Right atrium auricular region (tissue), 2 donors: ENCODE measurements at regions not wholly inside any gene's neighbourhood (a gene's known extent, or its start where the extent isn't known, plus 50 kb on each side); places are given as distances from the start of the nearest gene placed in this dataset.
A peak's percentile ranks its signal among the peaks of the same experiment; 100 is the strongest.

Experiments used
- DNase-seq: peaks from one replicate; pipeline ENCODE4 v3.0.0-alpha.2; 2019; ENCODE audit warnings: low spot score
- H3K27ac ChIP-seq, 2 donors: fragments of 200-600 bp; sonication (generic); 1 replicate in 1 of 2; 2 replicates in 1 of 2; pipeline ENCODE4 v1.5.1; 2016 to 2019
- H3K27me3 ChIP-seq, 2 donors: fragments of 200-600 bp; sonication (generic); one replicate each; pipeline versions ENCODE4 v1.5.1 to v1.6.0; 2017 to 2019
- H3K36me3 ChIP-seq: fragments of 200-600 bp; sonication (generic); one replicate; pipeline ENCODE4 v1.5.1; 2016
- H3K4me1 ChIP-seq, 2 donors: fragments of 200-600 bp; sonication (generic); one replicate each; pipeline versions ENCODE4 v1.5.1 to v1.6.0; 2017 to 2019
- H3K4me3 ChIP-seq, 2 donors: fragments of 200-600 bp; sonication (generic); 1 replicate in 1 of 2; 2 replicates in 1 of 2; pipeline ENCODE4 v1.5.1; 2017 to 2019; ENCODE audit warnings: mild to moderate bottlenecking in 1 of 2, moderate library complexity in 1 of 2
- H3K9me3 ChIP-seq, 2 donors: fragments of 200-600 bp; sonication (generic); one replicate each; pipeline ENCODE4 v1.5.1; 2019
- TF ChIP-seq, protein P1 (sequence below), 2 donors: fragments of 200-600 bp; sonication (generic); IDR thresholded peaks; one replicate each; pipeline ENCODE4 v1.5.1; 2019; ENCODE audit warnings: antibody characterized with exemption in 2 of 2

DNA sequence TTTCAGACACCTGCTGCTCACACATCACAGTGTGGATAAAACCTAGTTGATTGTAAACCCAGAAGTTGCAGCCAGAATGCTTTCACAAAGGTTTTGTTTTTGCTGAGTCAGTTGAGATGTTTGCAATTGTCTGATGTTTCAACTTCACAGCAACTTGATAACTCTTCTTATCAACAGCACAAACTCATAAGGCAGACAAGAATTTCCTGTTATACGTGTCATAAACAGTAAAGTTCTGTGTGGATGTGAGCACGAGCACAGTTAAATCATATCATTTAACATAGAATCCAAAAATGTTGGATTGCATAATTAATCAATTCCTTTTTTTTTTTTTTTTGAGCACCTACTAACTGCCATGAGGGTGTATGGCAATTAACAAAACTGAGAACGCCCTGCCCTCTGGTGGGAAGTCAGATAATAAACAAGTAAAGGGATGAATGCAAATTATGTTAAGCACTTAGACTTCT, 512.2 kb downstream of the PDHA2 start:
- no peak overlapping the region for H3K4me3 ChIP-seq
- no peak for DNase-seq
- no peaks in the 10 kb centered on the region for H3K9me3 ChIP-seq
- no peaks in the 10 kb centered on the region for H3K4me1 ChIP-seq
- TF ChIP-seq, protein P1, sequence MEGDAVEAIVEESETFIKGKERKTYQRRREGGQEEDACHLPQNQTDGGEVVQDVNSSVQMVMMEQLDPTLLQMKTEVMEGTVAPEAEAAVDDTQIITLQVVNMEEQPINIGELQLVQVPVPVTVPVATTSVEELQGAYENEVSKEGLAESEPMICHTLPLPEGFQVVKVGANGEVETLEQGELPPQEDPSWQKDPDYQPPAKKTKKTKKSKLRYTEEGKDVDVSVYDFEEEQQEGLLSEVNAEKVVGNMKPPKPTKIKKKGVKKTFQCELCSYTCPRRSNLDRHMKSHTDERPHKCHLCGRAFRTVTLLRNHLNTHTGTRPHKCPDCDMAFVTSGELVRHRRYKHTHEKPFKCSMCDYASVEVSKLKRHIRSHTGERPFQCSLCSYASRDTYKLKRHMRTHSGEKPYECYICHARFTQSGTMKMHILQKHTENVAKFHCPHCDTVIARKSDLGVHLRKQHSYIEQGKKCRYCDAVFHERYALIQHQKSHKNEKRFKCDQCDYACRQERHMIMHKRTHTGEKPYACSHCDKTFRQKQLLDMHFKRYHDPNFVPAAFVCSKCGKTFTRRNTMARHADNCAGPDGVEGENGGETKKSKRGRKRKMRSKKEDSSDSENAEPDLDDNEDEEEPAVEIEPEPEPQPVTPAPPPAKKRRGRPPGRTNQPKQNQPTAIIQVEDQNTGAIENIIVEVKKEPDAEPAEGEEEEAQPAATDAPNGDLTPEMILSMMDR (IDR thresholded peaks at IDR 0.05), result peak in 1 of 2 donors; percentile 33
- H3K27me3 ChIP-seq, result no peaks in the 10 kb centered on the region
- no peak overlapping the region for H3K27ac ChIP-seq
- no peaks in the 10 kb centered on the region for H3K36me3 ChIP-seq

- H3K4me3 ChIP-seq, result no peak overlapping the region
- no peaks in the 10 kb centered on the region for H3K9me3 ChIP-seq
- DNase-seq, result no peak
- TF ChIP-seq, protein P1 (IDR thresholded peaks at IDR 0.05), result no peak
- no peaks in the 10 kb centered on the region for H3K4me1 ChIP-seq
- H3K27me3 ChIP-seq, result no peaks in the 10 kb centered on the region
- H3K27ac ChIP-seq, result no peak overlapping the region
- H3K36me3 ChIP-seq, result no peaks in the 10 kb centered on the region
These were observed 514.3 kb downstream of the PDHA2 start for GRCh38 chr4:96354036-96354712.

GRCh38 chr4:96355414-96355813, 515.5 kb downstream of the PDHA2 start:
- H3K36me3 ChIP-seq, result no peaks in the 10 kb centered on the region
- H3K4me1 ChIP-seq, result no peaks in the 10 kb centered on the region
- no peak for DNase-seq
- TF ChIP-seq, protein P1 (IDR thresholded peaks at IDR 0.05), result no peak
- no peak overlapping the region for H3K4me3 ChIP-seq
- no peaks in the 10 kb centered on the region for H3K9me3 ChIP-seq
- no peak overlapping the region for H3K27ac ChIP-seq
- H3K27me3 ChIP-seq, result no peaks in the 10 kb centered on the region

DNA sequence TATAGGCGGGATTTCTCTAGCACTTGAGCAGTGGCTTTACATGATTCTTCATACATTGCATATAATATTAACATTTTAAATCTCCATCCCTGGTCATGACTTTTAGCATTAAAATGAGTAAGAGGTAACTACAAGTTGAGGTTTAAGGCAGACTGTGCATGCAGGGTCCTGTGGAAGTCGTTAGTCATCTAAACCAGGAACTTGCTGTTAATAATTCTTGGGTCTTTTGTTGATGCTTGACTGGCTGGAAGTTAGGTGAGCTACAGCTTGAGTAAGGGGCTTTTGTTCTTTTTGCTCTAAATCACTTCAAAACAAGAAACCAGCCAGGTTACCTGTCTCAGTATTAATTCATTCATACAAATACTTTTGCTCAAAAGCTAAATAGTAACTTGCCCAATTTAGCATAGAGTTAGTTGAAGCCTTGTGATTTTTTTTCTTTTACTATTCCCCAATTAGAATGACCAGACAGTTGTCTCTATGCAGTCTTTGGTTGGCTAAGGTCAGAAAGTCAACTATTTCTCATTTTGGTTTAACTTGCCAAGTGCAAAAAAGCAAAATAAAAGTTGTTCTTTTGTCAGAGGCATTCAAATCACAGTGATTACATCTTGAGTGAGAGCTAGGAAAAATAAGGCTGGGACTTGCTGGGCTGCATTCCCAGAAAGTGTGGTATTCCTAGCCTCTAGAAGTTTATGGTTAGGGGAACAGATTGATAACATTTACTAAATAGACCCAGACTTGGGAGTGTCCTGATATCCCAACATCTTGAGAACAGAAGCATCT, 516.9 kb downstream of the PDHA2 start:
- Histone ChIP-seq H3K36me3 (no peaks in the 10 kb centered on the region), H3K27ac (no peak overlapping the region), H3K4me3 (no peak overlapping the region), H3K27me3 (no peaks in the 10 kb centered on the region), H3K9me3 (no peaks in the 10 kb centered on the region), H3K4me1 (no peaks in the 10 kb centered on the region)
- DNase-seq, result no peak
- TF ChIP-seq, protein P1 (IDR thresholded peaks at IDR 0.05), result no peak

DNA sequence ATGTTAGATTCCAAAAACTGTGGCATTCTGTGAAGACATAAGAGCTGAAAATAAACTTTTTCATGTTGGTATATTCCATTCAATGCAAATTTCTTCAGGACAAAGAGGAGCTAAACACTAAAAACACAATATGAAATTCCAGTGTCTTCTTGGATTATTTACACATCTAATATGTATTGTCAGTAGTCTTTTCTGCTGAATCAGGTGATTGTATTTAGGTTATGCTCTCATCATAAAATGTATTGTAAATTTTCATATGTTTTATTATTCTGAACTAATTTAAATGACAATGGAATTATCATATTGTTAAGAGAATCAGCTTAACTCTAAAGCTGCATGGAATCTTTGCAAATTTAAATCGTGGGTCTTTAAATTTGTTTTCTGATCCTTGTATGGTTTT, 526.7 kb downstream of the PDHA2 start:
- Histone ChIP-seq H3K4me1 (no peaks in the 10 kb centered on the region), H3K4me3 (no peak overlapping the region), H3K9me3 (peaks cover 3 to 10% of the 10 kb centered on the region in 2 donors), H3K36me3 (no peaks in the 10 kb centered on the region), H3K27me3 (no peaks in the 10 kb centered on the region), H3K27ac (no peak overlapping the region)
- DNase-seq, result no peak
- TF ChIP-seq, protein P1 (IDR thresholded peaks at IDR 0.05), result no peak
